ENCODE measurements at regions not wholly inside any gene's neighbourhood (a gene's known extent, or its start where the extent isn't known, plus 50 kb on each side); places are given as distances from the start of the nearest gene placed in this dataset.
"Not testable (repeated sequence)": the region's sequence is repeated elsewhere in the genome, so short reads cannot be mapped to it uniquely, and the experiment has no call there.

GRCh38 chr10:114708084-114708483, 50.0 kb upstream of the ABLIM1 start:
- Mint-ChIP-seq H3K36me3 (ENCODE audit: low read depth) (no peaks in the 10 kb centered on the region), H3K4me3 (no peak overlapping the region), H3K27me3 (peaks cover 8% of the 10 kb centered on the region), H3K9me3 (no peaks in the 10 kb centered on the region), H3K4me1 (no peaks in the 10 kb centered on the region), H3K27ac (no peak overlapping the region)
- no peak for ATAC-seq
- no peak for DNase-seq

- H3K4me1 Mint-ChIP-seq: no peaks in the 10 kb centered on the region
- H3K27ac Mint-ChIP-seq: no peak overlapping the region
- peaks cover 11% of the 10 kb centered on the region for H3K27me3 Mint-ChIP-seq
- H3K36me3 Mint-ChIP-seq (ENCODE audit: low read depth): no peaks in the 10 kb centered on the region
- no peak for DNase-seq
- no peak overlapping the region for H3K4me3 Mint-ChIP-seq
- no peak for ATAC-seq
- no peaks in the 10 kb centered on the region for H3K9me3 Mint-ChIP-seq
Measured at GRCh38 chr10:114708717-114709335, 50.8 kb upstream of the ABLIM1 start.

- Mint-ChIP-seq H3K27ac (no peak overlapping the region), H3K27me3 (peaks cover 15% of the 10 kb centered on the region)
Measured at GRCh38 chr10:114709984-114710383, 51.9 kb upstream of the ABLIM1 start.

GRCh38 chr10:114711176-114711868, 53.2 kb upstream of the ABLIM1 start:
- DNase-seq (no peak), ATAC-seq (no peak)
- Mint-ChIP-seq H3K27me3 (peaks cover 17% of the 10 kb centered on the region), H3K9me3 (no peaks in the 10 kb centered on the region), H3K36me3 (ENCODE audit: low read depth) (no peaks in the 10 kb centered on the region), H3K4me3 (no peak overlapping the region), H3K4me1 (no peaks in the 10 kb centered on the region), H3K27ac (no peak overlapping the region)

More at GRCh38 chr10:114709984-114710383, 51.9 kb upstream of the ABLIM1 start:
- DNase-seq: no peak
- H3K4me3 Mint-ChIP-seq: no peak overlapping the region
- ATAC-seq: no peak
- H3K4me1 Mint-ChIP-seq: no peaks in the 10 kb centered on the region
- no peaks in the 10 kb centered on the region for H3K36me3 Mint-ChIP-seq (ENCODE audit: low read depth)
- no peaks in the 10 kb centered on the region for H3K9me3 Mint-ChIP-seq

GRCh38 chr10:114711869-114712250, 53.8 kb upstream of the ABLIM1 start:
- Mint-ChIP-seq H3K9me3 (no peaks in the 10 kb centered on the region), H3K27me3 (peaks cover 17% of the 10 kb centered on the region), H3K4me1 (no peaks in the 10 kb centered on the region), H3K27ac (no peak overlapping the region), H3K4me3 (no peak overlapping the region), H3K36me3 (ENCODE audit: low read depth) (no peaks in the 10 kb centered on the region)
- DNase-seq (no peak), ATAC-seq (no peak)

GRCh38 chr10:114713525-114714090, 55.5 kb upstream of the ABLIM1 start:
- no peaks in the 10 kb centered on the region for H3K36me3 Mint-ChIP-seq (ENCODE audit: low read depth)
- ATAC-seq (no peak), DNase-seq (no peak)
- no peaks in the 10 kb centered on the region for H3K9me3 Mint-ChIP-seq
- H3K4me1 Mint-ChIP-seq: no peaks in the 10 kb centered on the region
- no peak overlapping the region for H3K4me3 Mint-ChIP-seq
- H3K27ac Mint-ChIP-seq: no peak overlapping the region
- peaks cover 17% of the 10 kb centered on the region for H3K27me3 Mint-ChIP-seq

GRCh38 chr10:114714281-114714741, 56.2 kb upstream of the ABLIM1 start:
- Mint-ChIP-seq H3K27me3 (peaks cover 17% of the 10 kb centered on the region), H3K9me3 (no peaks in the 10 kb centered on the region), H3K4me1 (no peaks in the 10 kb centered on the region), H3K4me3 (no peak overlapping the region), H3K36me3 (ENCODE audit: low read depth) (no peaks in the 10 kb centered on the region), H3K27ac (no peak overlapping the region)
- no peak for ATAC-seq
- DNase-seq: no peak

- no peaks in the 10 kb centered on the region for H3K9me3 Mint-ChIP-seq
- H3K36me3 Mint-ChIP-seq (ENCODE audit: low read depth): no peaks in the 10 kb centered on the region
- no peak for ATAC-seq
- no peak overlapping the region for H3K27ac Mint-ChIP-seq
- DNase-seq: no peak
- peaks cover 12% of the 10 kb centered on the region for H3K27me3 Mint-ChIP-seq
- no peaks in the 10 kb centered on the region for H3K4me1 Mint-ChIP-seq
- H3K4me3 Mint-ChIP-seq: no peak overlapping the region
Measured at GRCh38 chr10:114715171-114715670, 57.1 kb upstream of the ABLIM1 start.

- DNase-seq: no peak
- H3K36me3 Mint-ChIP-seq (ENCODE audit: low read depth): no peaks in the 10 kb centered on the region
- peaks cover 12% of the 10 kb centered on the region for H3K27me3 Mint-ChIP-seq
- H3K9me3 Mint-ChIP-seq: no peaks in the 10 kb centered on the region
- H3K27ac Mint-ChIP-seq: no peak overlapping the region
- no peak overlapping the region for H3K4me3 Mint-ChIP-seq
- H3K4me1 Mint-ChIP-seq: no peaks in the 10 kb centered on the region
- no peak for ATAC-seq
Measured at GRCh38 chr10:114716811-114717404, 58.8 kb upstream of the ABLIM1 start.

GRCh38 chr10:114717881-114718280, 59.8 kb upstream of the ABLIM1 start:
- H3K4me3 Mint-ChIP-seq; H3K36me3 Mint-ChIP-seq (ENCODE audit: low read depth); DNase-seq; H3K9me3 Mint-ChIP-seq; H3K4me1 Mint-ChIP-seq; ATAC-seq; H3K27ac Mint-ChIP-seq: not testable (repeated sequence)
- peaks cover 12% of the 10 kb centered on the region for H3K27me3 Mint-ChIP-seq

- Mint-ChIP-seq H3K27me3 (peaks cover 12% of the 10 kb centered on the region), H3K27ac (no peak overlapping the region), H3K4me3 (no peak overlapping the region), H3K9me3 (no peaks in the 10 kb centered on the region), H3K36me3 (ENCODE audit: low read depth) (no peaks in the 10 kb centered on the region), H3K4me1 (no peaks in the 10 kb centered on the region)
- ATAC-seq (no peak), DNase-seq (no peak)
Measured at GRCh38 chr10:114718374-114718773, 60.3 kb upstream of the ABLIM1 start.

GRCh38 chr10:114719311-114719710, 61.2 kb upstream of the ABLIM1 start:
- peaks cover 4% of the 10 kb centered on the region for H3K27me3 Mint-ChIP-seq
- no peak overlapping the region for H3K27ac Mint-ChIP-seq
- ATAC-seq: no peak
- no peaks in the 10 kb centered on the region for H3K9me3 Mint-ChIP-seq
- no peaks in the 10 kb centered on the region for H3K4me1 Mint-ChIP-seq
- H3K4me3 Mint-ChIP-seq: no peak overlapping the region
- DNase-seq: no peak
- no peaks in the 10 kb centered on the region for H3K36me3 Mint-ChIP-seq (ENCODE audit: low read depth)

- not testable (repeated sequence) for H3K4me3 Mint-ChIP-seq; H3K4me1 Mint-ChIP-seq; ATAC-seq; H3K36me3 Mint-ChIP-seq (ENCODE audit: low read depth); H3K9me3 Mint-ChIP-seq; H3K27me3 Mint-ChIP-seq; DNase-seq; H3K27ac Mint-ChIP-seq
Measured at GRCh38 chr10:114720023-114720422, 61.9 kb upstream of the ABLIM1 start.

GRCh38 chr10:114720685-114721278, 62.7 kb upstream of the ABLIM1 start:
- Mint-ChIP-seq H3K27ac (no peak overlapping the region), H3K9me3 (no peaks in the 10 kb centered on the region), H3K4me1 (no peaks in the 10 kb centered on the region), H3K4me3 (no peak overlapping the region), H3K27me3 (no peaks in the 10 kb centered on the region), H3K36me3 (ENCODE audit: low read depth) (no peaks in the 10 kb centered on the region)
- DNase-seq (no peak), ATAC-seq (no peak)

Measured in activated naive CD8-positive, alpha-beta T cell treated with anti-CD3 and anti-CD28 coated beads, Interleukin-2, amount 50 U/mL, for 24 hours (primary cell).